ENCODE measurements at regions not wholly inside any gene's neighbourhood (a gene's known extent, or its start where the extent isn't known, plus 50 kb on each side); places are given as distances from the start of the nearest gene placed in this dataset.

DNA sequence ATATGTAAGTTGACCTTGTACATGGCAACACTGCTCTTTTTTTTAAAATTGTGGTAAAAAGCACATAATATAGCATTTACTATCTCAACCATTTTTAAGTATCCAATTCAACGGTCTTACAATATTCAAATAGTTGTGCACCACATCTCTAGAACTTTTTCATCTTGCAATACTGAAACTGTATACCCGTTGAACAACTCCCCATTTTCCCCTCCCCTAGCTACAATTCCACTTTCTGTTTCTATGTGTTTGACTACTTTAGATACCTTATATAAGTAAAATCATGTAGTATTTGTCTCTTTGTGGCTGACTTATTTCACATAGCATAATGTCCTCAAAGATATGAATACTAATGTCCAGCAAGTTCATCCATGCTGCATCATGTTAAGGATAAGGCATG, 452.1 kb downstream of the TXNL1 start:
- no peaks in the 10 kb centered on the region for H3K36me3 ChIP-seq (ENCODE audit: control insufficient read depth, insufficient read depth, low read length)
- no peak overlapping the region for H2AFZ ChIP-seq (ENCODE audit: low read length)
- H3K27ac ChIP-seq (ENCODE audit: insufficient read depth, low read length), result no peak overlapping the region
- no peak overlapping the region for H3K9ac ChIP-seq (ENCODE audit: insufficient read depth, low read length)
- no peak for TF ChIP-seq EZH2 (IDR thresholded peaks at IDR 0.05; ENCODE audit: low read length, missing control alignments)
- TF ChIP-seq, protein P1, sequence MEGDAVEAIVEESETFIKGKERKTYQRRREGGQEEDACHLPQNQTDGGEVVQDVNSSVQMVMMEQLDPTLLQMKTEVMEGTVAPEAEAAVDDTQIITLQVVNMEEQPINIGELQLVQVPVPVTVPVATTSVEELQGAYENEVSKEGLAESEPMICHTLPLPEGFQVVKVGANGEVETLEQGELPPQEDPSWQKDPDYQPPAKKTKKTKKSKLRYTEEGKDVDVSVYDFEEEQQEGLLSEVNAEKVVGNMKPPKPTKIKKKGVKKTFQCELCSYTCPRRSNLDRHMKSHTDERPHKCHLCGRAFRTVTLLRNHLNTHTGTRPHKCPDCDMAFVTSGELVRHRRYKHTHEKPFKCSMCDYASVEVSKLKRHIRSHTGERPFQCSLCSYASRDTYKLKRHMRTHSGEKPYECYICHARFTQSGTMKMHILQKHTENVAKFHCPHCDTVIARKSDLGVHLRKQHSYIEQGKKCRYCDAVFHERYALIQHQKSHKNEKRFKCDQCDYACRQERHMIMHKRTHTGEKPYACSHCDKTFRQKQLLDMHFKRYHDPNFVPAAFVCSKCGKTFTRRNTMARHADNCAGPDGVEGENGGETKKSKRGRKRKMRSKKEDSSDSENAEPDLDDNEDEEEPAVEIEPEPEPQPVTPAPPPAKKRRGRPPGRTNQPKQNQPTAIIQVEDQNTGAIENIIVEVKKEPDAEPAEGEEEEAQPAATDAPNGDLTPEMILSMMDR (conservative IDR thresholded peaks at IDR 0.05 in 1 of 2, IDR thresholded peaks at IDR 0.05 in 1 of 2; ENCODE audit: low read depth in 1 of 2, low read length in 2 of 2), result no peak
- no peak overlapping the region for H3K4me2 ChIP-seq (ENCODE audit: extremely low read depth, insufficient read depth, low read length)
- H3K9me3 ChIP-seq (ENCODE audit: control insufficient read depth, insufficient read depth, low read depth, low read length), result no peaks in the 10 kb centered on the region
- H3K4me3 ChIP-seq (replicated peaks in 1 of 4; ENCODE audit: control extremely low read depth in 1 of 4, insufficient read depth in 1 of 4, low read depth in 3 of 4, low read length in 4 of 4), result no peak overlapping the region
- H4K20me1 ChIP-seq (ENCODE audit: control insufficient read depth, extremely low read depth, insufficient read depth, low read length), result no peaks in the 10 kb centered on the region
- DNase-seq (ENCODE audit: low read depth in 2 of 2), result no peak
- no peaks in the 10 kb centered on the region for H3K4me1 ChIP-seq (ENCODE audit: control insufficient read depth, extremely low read depth, insufficient read depth, low read length)
- no peaks in the 10 kb centered on the region for H3K79me2 ChIP-seq (ENCODE audit: control insufficient read depth, insufficient read depth, low read length)
- H3K27me3 ChIP-seq (ENCODE audit: control insufficient read depth, insufficient read depth, low read length), result no peaks in the 10 kb centered on the region

DNA sequence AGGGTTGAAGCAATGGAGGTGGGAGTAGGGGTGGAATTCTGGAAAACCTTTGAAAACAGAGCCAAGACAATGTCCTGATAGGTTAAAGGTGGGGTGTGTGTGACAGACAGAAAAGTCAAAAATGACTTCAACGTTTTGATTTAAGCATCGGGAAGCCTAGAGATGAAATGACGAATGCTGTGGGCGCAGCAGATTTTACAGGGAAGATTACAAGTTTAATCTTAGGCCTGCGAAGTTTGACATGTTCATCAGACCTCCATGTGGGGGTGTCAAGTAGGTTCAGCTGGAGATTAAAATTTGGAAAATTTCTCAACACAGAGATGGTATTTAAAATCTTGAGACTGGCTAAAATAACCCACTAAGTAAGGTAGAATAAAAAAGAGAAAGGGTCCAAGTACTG, 453.3 kb downstream of the TXNL1 start:
- Histone ChIP-seq H3K4me1 (ENCODE audit: control insufficient read depth, extremely low read depth, insufficient read depth, low read length) (no peaks in the 10 kb centered on the region), H3K27ac (ENCODE audit: insufficient read depth, low read length) (no peak overlapping the region), H3K4me2 (ENCODE audit: extremely low read depth, insufficient read depth, low read length) (no peak overlapping the region), H3K4me3 (replicated peaks in 1 of 4; ENCODE audit: control extremely low read depth in 1 of 4, insufficient read depth in 1 of 4, low read depth in 3 of 4, low read length in 4 of 4) (no peak overlapping the region), H3K9me3 (ENCODE audit: control insufficient read depth, insufficient read depth, low read depth, low read length) (no peaks in the 10 kb centered on the region), H3K27me3 (ENCODE audit: control insufficient read depth, insufficient read depth, low read length) (no peaks in the 10 kb centered on the region), H3K79me2 (ENCODE audit: control insufficient read depth, insufficient read depth, low read length) (no peaks in the 10 kb centered on the region), H3K9ac (ENCODE audit: insufficient read depth, low read length) (no peak overlapping the region), H3K36me3 (ENCODE audit: control insufficient read depth, insufficient read depth, low read length) (no peaks in the 10 kb centered on the region), H2AFZ (ENCODE audit: low read length) (no peak overlapping the region), H4K20me1 (ENCODE audit: control insufficient read depth, extremely low read depth, insufficient read depth, low read length) (no peaks in the 10 kb centered on the region)
- TF ChIP-seq EZH2 (IDR thresholded peaks at IDR 0.05; ENCODE audit: low read length, missing control alignments), result no peak
- TF ChIP-seq, protein P1 (conservative IDR thresholded peaks at IDR 0.05 in 1 of 2, IDR thresholded peaks at IDR 0.05 in 1 of 2; ENCODE audit: low read depth in 1 of 2, low read length in 2 of 2), result no peak
- DNase-seq (ENCODE audit: low read depth in 2 of 2), result no peak

DNA sequence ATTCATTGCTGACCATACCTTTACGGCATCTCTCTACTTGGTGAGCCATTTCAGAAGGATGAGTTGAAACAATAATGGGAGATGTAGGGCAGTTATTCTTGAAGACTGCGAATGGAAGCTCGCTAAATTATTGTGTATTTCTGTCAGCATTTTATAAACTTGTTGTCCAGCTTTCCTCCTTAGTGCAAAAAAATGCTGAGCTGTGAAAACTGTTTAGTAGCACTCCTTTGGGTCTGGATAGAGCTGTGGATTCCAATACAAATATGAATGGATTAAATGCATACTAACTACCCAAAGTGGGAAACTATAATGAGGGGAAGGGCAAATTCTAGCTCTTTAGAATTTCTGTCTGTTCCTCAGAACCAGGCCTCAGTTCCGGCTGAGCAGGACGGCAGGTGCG, 461.6 kb downstream of the TXNL1 start:
- TF ChIP-seq EZH2 (IDR thresholded peaks at IDR 0.05; ENCODE audit: low read length, missing control alignments), result no peak
- Histone ChIP-seq H3K4me3 (replicated peaks in 1 of 4; ENCODE audit: control extremely low read depth in 1 of 4, insufficient read depth in 1 of 4, low read depth in 3 of 4, low read length in 4 of 4) (no peak overlapping the region), H3K4me1 (ENCODE audit: control insufficient read depth, extremely low read depth, insufficient read depth, low read length) (no peaks in the 10 kb centered on the region), H4K20me1 (ENCODE audit: control insufficient read depth, extremely low read depth, insufficient read depth, low read length) (no peaks in the 10 kb centered on the region), H3K79me2 (ENCODE audit: control insufficient read depth, insufficient read depth, low read length) (no peaks in the 10 kb centered on the region), H3K4me2 (ENCODE audit: extremely low read depth, insufficient read depth, low read length) (no peak overlapping the region), H2AFZ (ENCODE audit: low read length) (no peak overlapping the region), H3K27ac (ENCODE audit: insufficient read depth, low read length) (no peak overlapping the region), H3K36me3 (ENCODE audit: control insufficient read depth, insufficient read depth, low read length) (no peaks in the 10 kb centered on the region), H3K9ac (ENCODE audit: insufficient read depth, low read length) (no peak overlapping the region), H3K27me3 (ENCODE audit: control insufficient read depth, insufficient read depth, low read length) (no peaks in the 10 kb centered on the region), H3K9me3 (ENCODE audit: control insufficient read depth, insufficient read depth, low read depth, low read length) (no peaks in the 10 kb centered on the region)
- no peak for DNase-seq (ENCODE audit: low read depth in 2 of 2)

Data from fibroblast of lung (primary cell).